ENCODE measurements at regions not wholly inside any gene's neighbourhood (a gene's known extent, or its start where the extent isn't known, plus 50 kb on each side); places are given as distances from the start of the nearest gene placed in this dataset.
"Not testable (repeated sequence)": the region's sequence is repeated elsewhere in the genome, so short reads cannot be mapped to it uniquely, and the experiment has no call there.

GRCh38 chr1:242629396-242629795 lies 104.9 kb upstream of the PLD5 start:
- no peak for DNase-seq (ENCODE audit: low read depth in 2 of 2)

GRCh38 chr1:242623756-242624155 lies 99.3 kb upstream of the PLD5 start:
- DNase-seq (ENCODE audit: low read depth in 2 of 2) = no peak

DNA sequence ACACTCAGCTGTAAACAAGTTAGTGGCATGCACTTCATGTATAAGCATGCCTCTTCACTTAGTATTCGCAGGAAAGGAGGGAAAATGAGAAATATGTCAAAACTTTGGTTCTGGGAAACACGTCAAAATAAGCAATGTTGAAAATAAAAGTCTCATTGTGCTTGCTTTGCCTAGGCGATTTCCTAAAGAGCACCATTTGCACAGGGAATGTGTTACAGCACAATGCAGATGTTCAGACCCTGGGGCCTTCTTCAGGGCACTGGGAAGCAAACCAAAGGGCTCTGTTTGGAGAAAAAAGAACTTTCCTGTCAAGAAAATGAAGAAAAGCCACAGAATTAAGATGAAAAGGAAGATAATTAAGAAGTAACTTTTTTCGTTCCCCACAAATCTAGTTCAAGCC lies 98.6 kb upstream of the PLD5 start:
- DNase-seq (ENCODE audit: low read depth in 2 of 2) = no peak

DNA sequence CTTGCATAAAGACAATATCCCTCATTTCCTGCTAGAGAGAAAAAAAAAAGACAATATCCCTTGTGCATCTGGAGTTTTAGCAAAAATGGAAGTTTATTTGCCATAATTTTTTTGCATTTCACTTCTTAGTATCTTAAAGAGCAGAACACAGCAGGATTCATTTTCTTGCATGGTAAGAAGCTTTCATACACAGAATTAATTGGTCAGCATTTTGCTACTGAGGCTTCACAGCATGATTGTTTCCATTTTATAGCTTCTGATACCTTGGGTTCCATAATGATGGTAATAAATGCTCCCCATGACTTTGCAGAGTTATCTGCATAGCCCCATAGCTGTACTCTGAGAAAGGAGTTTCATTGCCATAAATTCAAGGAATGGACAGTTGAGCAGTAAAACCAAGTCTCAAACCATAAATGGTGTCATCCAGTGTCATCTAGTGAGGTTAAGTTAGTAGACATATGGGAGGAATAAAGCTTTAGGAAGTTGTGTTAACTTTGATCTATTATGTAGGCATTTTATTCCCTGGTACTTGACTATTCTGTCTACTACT lies 88.8 kb upstream of the PLD5 start:
- no peak for DNase-seq (ENCODE audit: low read depth in 2 of 2)

GRCh38 chr1:242610209-242610608 lies 85.7 kb upstream of the PLD5 start:
- DNase-seq (ENCODE audit: low read depth in 2 of 2) = no peak

DNA sequence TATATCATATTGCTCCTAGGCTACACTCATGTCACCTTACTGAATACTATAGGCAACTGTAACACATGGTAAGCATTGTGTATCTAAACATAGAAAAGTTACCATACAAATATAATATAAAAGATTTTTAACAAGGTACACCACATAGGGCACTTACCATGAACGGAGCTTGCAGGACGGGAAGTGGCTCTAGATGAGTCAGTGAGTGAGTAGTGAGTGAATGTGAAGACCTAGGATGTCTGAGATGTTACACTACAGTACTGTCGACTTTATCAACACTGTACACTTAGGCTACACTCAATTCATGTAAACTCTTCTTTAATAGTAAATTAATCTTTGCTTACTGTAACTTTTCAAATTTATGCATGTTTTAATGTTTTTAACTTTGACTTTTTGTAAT lies 81.0 kb upstream of the PLD5 start:
- no peak for DNase-seq (ENCODE audit: low read depth in 2 of 2)

- DNase-seq (ENCODE audit: low read depth in 2 of 2) = no peak
Observed at GRCh38 chr1:242602001-242602400, 77.5 kb upstream of the PLD5 start.

GRCh38 chr1:242593756-242594155 lies 69.3 kb upstream of the PLD5 start:
- not testable (repeated sequence) for DNase-seq (ENCODE audit: low read depth in 2 of 2)

DNA sequence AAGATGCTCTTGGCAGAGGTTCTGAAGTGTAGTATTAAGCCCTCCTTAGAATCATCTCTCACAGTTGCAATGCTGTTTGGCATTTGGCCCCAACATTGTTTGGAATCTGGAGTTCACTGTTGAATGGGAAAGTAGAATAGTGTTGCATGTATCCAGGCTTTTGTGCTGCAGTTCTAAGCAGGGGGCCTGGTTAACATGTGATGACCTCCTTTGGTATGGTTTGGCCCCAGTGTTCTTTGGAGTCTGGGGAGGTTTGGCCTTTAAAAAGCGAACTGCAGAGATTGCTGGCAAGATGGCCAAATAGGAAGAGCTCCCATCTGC lies 61.8 kb upstream of the PLD5 start:
- no peak for DNase-seq (ENCODE audit: low read depth in 2 of 2)

- no peak for DNase-seq (ENCODE audit: low read depth in 2 of 2)
Observed at GRCh38 chr1:242585616-242586359, 61.3 kb upstream of the PLD5 start.

GRCh38 chr1:242582669-242583068 lies 58.2 kb upstream of the PLD5 start:
- no peak for DNase-seq (ENCODE audit: low read depth in 2 of 2)

GRCh38 chr1:242579528-242580235 lies 55.2 kb upstream of the PLD5 start:
- no peak for DNase-seq (ENCODE audit: low read depth in 2 of 2)
